Activated T-helper 1 cell treated with Interleukin-2 at 50 U/mL for 16 hours (primary cell): ENCODE measurements at regions not wholly inside any gene's neighbourhood (a gene's known extent, or its start where the extent isn't known, plus 50 kb on each side); places are given as distances from the start of the nearest gene placed in this dataset.
"Not testable (repeated sequence)": the region's sequence is repeated elsewhere in the genome, so short reads cannot be mapped to it uniquely, and the experiment has no call there.

Experiments used
- DNase-seq: peaks from one replicate; pipeline ENCODE4 v3.0.0-alpha.2; 2020; ENCODE audit warnings: low read depth

DNA sequence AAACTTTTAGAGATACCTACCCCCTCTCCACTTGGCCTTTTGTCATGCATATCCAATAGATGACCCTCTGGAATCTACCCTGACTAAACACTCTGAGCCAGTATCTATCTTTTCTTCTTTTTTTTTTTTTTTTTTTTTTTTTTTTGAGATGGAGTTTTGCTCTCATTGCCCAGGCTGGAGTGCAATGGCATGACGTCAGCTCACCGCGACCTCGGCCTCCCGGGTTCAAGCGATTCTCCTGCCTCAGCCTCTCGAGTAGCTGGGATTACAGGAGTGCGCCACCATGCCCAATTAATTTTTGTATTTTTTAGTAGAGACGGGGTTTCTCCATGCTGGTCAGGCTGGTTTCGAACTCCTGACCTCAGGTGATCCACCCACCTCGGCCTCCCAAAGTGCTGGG is 50.8 kb upstream of the GRIN2B start:
- DNase-seq = not testable (repeated sequence)

- no peak for DNase-seq
Observed at GRCh38 chr12:14043776-14044175, 62.4 kb upstream of the GRIN2B start.

- no peak for DNase-seq
Observed at GRCh38 chr12:14048941-14049545, 67.6 kb upstream of the GRIN2B start.

- DNase-seq = no peak
Observed at GRCh38 chr12:14057895-14058294, 76.5 kb upstream of the GRIN2B start.

GRCh38 chr12:14058717-14059116 is 77.3 kb upstream of the GRIN2B start:
- DNase-seq = no peak

DNA sequence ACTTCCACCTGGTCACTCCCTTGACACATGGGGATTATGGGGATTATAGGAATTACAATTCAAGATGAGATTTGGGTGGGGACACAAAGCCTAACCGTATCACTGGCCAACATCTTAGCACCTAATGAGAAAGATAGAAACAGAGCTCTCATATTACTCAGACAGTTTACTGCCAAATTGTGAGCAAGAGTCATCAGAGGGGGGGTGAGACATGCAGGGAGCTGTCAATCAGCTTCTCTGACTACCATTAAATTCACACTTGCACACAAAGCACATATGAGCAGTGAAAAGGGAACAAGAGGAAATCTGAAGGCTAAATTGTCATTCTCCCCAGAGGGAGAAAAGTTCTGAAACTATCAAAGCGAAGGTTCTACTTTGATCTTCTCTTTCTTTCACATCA is 78.1 kb upstream of the GRIN2B start:
- DNase-seq = no peak

GRCh38 chr12:14065616-14066015 is 84.2 kb upstream of the GRIN2B start:
- no peak for DNase-seq

DNA sequence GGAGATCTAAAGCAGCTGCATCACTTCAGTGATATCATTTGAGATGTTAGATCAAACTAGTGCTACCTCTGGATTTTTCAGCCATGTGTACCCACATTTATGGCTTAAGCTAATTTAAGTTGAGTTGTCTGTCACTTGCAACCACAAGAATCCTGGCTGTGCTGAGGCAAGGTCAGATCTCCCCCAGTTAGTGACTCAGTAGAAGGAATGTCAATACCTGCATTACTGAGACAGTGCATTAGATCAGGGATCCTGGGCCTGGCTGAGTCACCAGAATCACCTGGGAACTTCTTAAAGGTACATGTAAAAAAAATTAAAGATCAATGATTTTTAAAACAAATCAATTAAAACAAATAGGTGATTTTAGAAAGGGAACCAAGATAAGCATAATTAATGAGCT is 84.6 kb upstream of the GRIN2B start:
- no peak for DNase-seq

DNA sequence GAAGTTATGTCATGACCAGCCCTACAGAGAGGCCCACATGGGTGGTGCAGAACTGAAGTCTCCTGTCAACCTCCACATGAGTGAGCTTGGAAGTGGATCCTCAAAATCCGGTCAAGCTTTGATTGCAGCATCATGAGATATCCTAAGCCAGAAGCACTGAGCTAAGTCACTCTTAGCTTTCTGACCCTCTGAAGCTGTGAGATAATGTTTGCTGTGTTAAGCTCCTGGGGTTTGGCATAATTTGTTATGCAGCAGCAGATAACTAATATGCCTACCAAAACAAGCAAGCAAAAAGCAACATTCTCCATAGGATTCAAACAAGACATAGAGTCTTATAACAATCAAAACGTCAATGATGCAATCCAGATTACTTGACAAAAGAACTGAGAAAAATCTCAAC is 87.6 kb upstream of the GRIN2B start:
- no peak for DNase-seq

- no peak for DNase-seq
Observed at GRCh38 chr12:14071833-14072232, 90.4 kb upstream of the GRIN2B start.

DNA sequence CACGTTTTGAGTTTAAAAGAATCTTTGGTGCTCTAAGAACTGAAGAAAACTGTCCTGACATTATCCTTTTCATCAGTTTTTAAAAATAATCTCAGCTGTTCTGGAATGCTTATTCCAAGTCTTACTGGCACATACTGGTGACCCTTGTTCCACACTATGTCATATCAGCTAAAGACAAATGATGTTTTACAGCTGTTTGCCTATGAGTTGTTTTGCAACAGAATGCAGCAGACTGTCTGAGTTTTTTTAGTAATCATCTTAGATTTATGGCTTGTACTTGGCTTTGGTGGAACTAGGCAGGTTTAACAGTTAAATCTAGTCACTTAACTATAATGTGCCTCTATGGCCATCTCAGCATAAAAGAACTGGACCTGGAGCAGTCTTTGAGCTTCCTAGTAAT is 91.6 kb upstream of the GRIN2B start:
- no peak for DNase-seq

DNA sequence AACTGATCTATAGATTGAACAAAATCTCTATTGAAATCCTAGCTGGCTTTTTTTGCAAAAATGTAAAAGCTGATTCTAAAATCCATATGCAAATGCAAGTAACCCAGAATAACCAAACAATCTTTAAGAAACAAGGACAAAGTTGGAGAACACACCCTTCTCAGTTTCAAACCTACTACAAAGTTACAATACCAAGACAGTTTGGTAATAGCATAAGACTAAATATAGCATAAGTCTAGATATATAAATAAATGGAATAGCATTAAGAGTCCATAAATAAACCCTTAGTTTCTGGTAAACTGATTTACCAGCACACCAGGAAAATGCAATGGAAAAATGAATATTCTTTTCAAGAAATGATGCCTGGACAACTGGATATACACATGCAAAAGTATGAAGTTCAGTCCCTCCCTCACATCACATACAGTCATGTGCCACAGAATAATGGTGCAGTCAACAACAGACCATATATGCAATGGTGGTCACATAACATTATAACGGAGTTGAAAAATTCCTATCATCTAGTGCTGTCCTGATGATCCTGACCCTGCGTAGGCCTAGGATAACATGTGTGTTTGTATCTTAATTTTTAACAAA is 94.5 kb upstream of the GRIN2B start:
- no peak for DNase-seq

- DNase-seq = no peak
Observed at GRCh38 chr12:14076538-14076937, 95.1 kb upstream of the GRIN2B start.

DNA sequence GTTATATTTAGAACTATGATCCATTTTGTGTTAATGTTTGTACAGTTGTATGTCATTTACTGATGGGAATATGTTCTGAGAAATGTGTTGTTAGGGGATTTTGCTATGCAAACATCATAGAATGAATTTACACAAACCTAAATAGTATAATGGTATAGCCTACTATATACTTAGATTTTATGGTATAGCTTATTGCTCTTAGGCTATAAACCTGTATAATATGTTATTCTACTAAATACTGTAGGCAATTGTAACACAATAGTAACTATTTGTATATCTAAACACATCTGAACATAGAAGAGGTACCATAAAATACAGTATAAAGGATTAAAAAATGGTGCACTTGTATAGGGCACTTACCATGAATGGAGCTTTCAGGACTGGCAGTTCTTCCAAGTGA is 105.4 kb upstream of the GRIN2B start:
- no peak for DNase-seq

GRCh38 chr12:14099994-14100393 is 118.6 kb upstream of the GRIN2B start:
- no peak for DNase-seq

DNA sequence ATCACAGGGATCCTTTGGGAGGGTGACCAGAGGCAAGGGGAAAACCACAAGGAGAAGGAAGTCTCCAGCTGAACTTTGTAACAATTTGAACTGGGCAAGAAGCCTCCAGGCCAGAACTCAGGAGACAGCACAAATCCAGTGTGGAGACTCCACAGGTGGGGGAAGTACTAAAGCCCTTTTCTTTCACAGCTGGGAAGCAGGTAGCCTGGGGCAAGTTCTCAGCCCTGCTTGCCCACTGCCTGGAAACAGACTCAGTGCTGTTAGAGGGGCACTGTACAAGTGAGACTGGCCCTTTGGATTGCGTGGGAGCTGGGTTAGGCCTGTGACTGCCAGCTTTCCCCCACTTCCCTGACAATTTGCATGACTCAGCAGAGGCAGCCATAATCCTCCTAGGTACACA is 120.2 kb upstream of the GRIN2B start:
- DNase-seq = not testable (repeated sequence)

DNA sequence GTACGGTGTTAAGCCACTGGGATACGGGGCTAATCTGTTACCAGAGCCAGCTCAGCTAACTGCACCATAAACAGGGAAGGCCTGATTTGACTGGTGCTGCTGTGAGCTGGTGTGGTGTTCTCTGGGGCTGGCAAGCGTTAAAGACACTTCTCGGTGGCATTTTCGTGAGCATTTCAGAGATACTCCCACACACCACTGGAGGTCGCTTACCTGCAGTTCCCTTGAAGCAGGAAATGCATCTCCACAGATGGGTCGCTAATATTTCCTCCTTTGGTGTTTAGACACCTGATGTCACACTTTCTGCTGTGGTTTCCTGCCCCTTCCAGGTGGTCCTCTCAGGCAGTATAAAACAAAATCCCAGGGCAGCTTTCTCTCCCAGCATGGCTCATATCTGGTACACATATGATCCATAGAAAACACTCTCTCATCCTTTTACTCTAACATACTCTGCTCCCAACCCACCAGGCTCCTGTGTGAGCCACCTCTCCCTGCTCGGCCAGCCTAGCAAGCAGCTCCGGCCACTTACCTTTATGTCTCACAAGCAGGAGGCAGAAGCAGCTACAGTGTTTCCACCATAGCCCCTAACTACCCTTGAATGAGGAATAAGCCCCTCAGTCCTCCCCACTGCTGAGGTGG is 129.9 kb upstream of the GRIN2B start:
- no peak for DNase-seq

DNA sequence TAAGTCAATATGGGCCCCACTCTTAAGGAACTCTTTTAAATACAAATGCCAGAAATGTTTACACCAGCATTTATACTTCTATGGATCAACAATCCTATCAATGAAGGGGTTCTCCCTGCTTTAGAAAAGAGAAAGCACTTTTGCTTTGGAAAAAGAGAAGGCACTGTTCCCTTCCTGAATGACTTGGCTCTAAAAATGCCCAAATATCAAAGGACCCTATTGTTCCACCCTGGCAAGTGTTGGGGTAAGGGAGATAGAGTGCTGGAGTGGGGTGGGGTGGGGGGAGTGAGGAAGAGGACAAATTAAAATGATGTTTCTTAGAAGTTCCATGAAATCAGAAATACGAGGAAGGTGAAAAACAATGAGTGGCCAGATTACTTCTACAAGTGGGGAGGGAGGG is 131.6 kb upstream of the GRIN2B start:
- DNase-seq = no peak

- no peak for DNase-seq
Observed at GRCh38 chr12:14126692-14127091, 145.3 kb upstream of the GRIN2B start.

GRCh38 chr12:14129611-14130195 is 148.3 kb upstream of the GRIN2B start:
- DNase-seq = no peak

DNA sequence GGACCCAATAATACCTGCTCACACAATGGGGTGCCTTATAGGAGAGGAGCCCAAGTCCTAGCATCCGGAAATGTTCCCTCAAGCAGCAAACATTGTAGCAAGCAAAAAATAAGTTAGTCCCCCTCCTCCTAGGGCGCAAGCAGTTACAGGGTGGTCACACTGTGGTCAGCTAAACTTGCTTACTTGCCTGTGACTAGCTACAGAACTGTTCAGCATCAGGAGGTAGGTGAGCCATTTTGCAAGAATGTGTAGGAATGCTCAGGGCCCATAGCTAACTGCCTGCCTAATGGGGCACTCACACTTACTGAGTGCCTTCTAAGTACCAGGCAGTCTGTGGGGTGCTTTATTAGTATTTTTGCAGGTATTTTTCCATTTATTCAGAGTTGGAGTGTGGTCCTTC is 154.6 kb upstream of the GRIN2B start:
- no peak for DNase-seq

- no peak for DNase-seq
Observed at GRCh38 chr12:14138495-14138894, 157.1 kb upstream of the GRIN2B start.

GRCh38 chr12:14148489-14149270 is 167.3 kb upstream of the GRIN2B start:
- no peak for DNase-seq
